GM12892 (cell line): ENCODE measurements at regions not wholly inside any gene's neighbourhood (a gene's known extent, or its start where the extent isn't known, plus 50 kb on each side); places are given as distances from the start of the nearest gene placed in this dataset.

Experiments
- POLR2A ChIP-seq: IDR thresholded peaks from 2 replicates; pipeline ENCODE4 v1.6.1; 2011; ENCODE audit warnings: low read depth, low read length, control low read depth
- POLR2AphosphoS5 ChIP-seq: IDR thresholded peaks from 2 replicates; pipeline ENCODE4 v1.6.1; 2011; ENCODE audit warnings: low read depth, low read length, control low read depth

- no peak for TF ChIP-seq POLR2A
- no peak for TF ChIP-seq POLR2AphosphoS5
These were observed 699.2 kb downstream of the TUSC7 start for GRCh38 chr3:117408811-117409210.
